WTC11 (cell line): ENCODE measurements at regions not wholly inside any gene's neighbourhood (a gene's known extent, or its start where the extent isn't known, plus 50 kb on each side); places are given as distances from the start of the nearest gene placed in this dataset.

Experiments
- ATAC-seq: fragments of 200-7000 bp; cut with Tn5 transposase; 2 replicates; pipeline ENCODE4 v1.10.0; 2021; ENCODE audit warnings: mild to moderate bottlenecking, moderate library complexity
- CTCF ChIA-PET: fragments of 300-600 bp; sonication (Branson Sonifier 250); formaldehyde crosslinking; loops from one replicate; lab custom pipeline; 2021; ENCODE audit warnings: antibody characterized with exemption; lab: Charles Lee
- POLR2A ChIA-PET: fragments of 350-600 bp; sonication (Branson Sonifier 250); formaldehyde crosslinking; loops from one replicate; lab custom pipeline; 2021; ENCODE audit warnings: antibody characterized with exemption; lab: Charles Lee
- DNase-seq: peaks from one replicate; pipeline ENCODE4 v3.0.0; 2021; ENCODE audit warnings: low spot score
- H3K27ac Mint-ChIP-seq: 2 replicates; pipeline ENCODE4 v1.8.0; 2021; ENCODE audit warnings: mixed read lengths
- H3K27me3 Mint-ChIP-seq: 2 replicates; pipeline ENCODE4 v1.8.0; 2021; ENCODE audit warnings: low read depth, mild to moderate bottlenecking, moderate library complexity, mixed read lengths
- H3K36me3 Mint-ChIP-seq: 2 replicates; pipeline ENCODE4 v1.8.0; 2021; ENCODE audit warnings: mixed read lengths
- H3K4me1 Mint-ChIP-seq: 2 replicates; pipeline ENCODE4 v1.8.0; 2022; ENCODE audit warnings: mixed read lengths
- H3K4me3 Mint-ChIP-seq: 2 replicates; pipeline ENCODE4 v1.8.0; 2021; ENCODE audit warnings: mild to moderate bottlenecking, moderate library complexity, mixed read lengths
- H3K9me3 Mint-ChIP-seq: 2 replicates; pipeline ENCODE4 v1.8.0; 2021; ENCODE audit warnings: mixed read lengths
- AFF4 ChIP-seq: sonication (generic); formaldehyde crosslinking; IDR thresholded peaks from 2 replicates; pipeline ENCODE4 v1.8.1; 2023; ENCODE audit warnings: mild to moderate bottlenecking, missing genetic modification reagents, borderline replicate concordance
- ATF1 ChIP-seq: sonication (generic); formaldehyde crosslinking; IDR thresholded peaks from 2 replicates; pipeline ENCODE4 v1.8.1; 2023; ENCODE audit warnings: mild to moderate bottlenecking, moderate library complexity, missing genetic modification reagents
- ATF2 ChIP-seq: sonication (generic); formaldehyde crosslinking; IDR thresholded peaks from 2 replicates; pipeline ENCODE4 v1.8.1; 2022; ENCODE audit warnings: low read depth, missing genetic modification reagents, borderline replicate concordance
- EMX1 ChIP-seq: fragments of 250-450 bp; sonication (Bioruptor Pico); IDR thresholded peaks from 2 replicates; pipeline ENCODE4 v1.8.0; 2021; ENCODE audit warnings: mild to moderate bottlenecking
- ERG ChIP-seq: fragments of 250-450 bp; sonication (Bioruptor Pico); IDR thresholded peaks from 2 replicates; pipeline ENCODE4 v1.8.0; 2021; ENCODE audit warnings: mild to moderate bottlenecking
- ESRRA ChIP-seq: sonication (generic); formaldehyde crosslinking; IDR thresholded peaks from 2 replicates; pipeline ENCODE4 v1.8.1; 2022; ENCODE audit warnings: mild to moderate bottlenecking, missing genetic modification reagents, borderline replicate concordance
- GABPB1 ChIP-seq: sonication (generic); formaldehyde crosslinking; IDR thresholded peaks from 2 replicates; pipeline ENCODE4 v1.8.1; 2023; ENCODE audit warnings: mild to moderate bottlenecking, missing genetic modification reagents
- GTF2I ChIP-seq: fragments of 250-450 bp; sonication (Bioruptor Pico); conservative IDR thresholded peaks from 2 replicates; pipeline ENCODE4 v1.4.0; 2021; ENCODE audit warnings: mild to moderate bottlenecking
- IRF1 ChIP-seq: sonication (generic); formaldehyde crosslinking; IDR thresholded peaks from 2 replicates; pipeline ENCODE4 v1.8.0; 2023; ENCODE audit warnings: missing genetic modification reagents
- JAZF1 ChIP-seq: fragments of 250-450 bp; sonication (Bioruptor Pico); IDR thresholded peaks from 2 replicates; pipeline ENCODE4 v1.9.0; 2021; ENCODE audit warnings: moderate library complexity, mild to moderate bottlenecking, inconsistent platforms
- KAT7 ChIP-seq: sonication (generic); formaldehyde crosslinking; IDR thresholded peaks from 2 replicates; pipeline ENCODE4 v1.8.1; 2023; ENCODE audit warnings: missing genetic modification reagents, mild to moderate bottlenecking, borderline replicate concordance
- NFATC4 ChIP-seq: fragments of 250-450 bp; sonication (Bioruptor Pico); IDR thresholded peaks from 2 replicates; pipeline ENCODE4 v1.9.0; 2021; ENCODE audit warnings: mild to moderate bottlenecking
- NFYB ChIP-seq: sonication (generic); formaldehyde crosslinking; conservative IDR thresholded peaks from 2 replicates; pipeline ENCODE4 v1.8.0; 2022; ENCODE audit warnings: low read depth, missing genetic modification reagents
- NR1H2 ChIP-seq: sonication (generic); formaldehyde crosslinking; IDR thresholded peaks from 2 replicates; pipeline ENCODE4 v1.9.0; 2021; ENCODE audit warnings: mild to moderate bottlenecking, moderate library complexity, missing genetic modification reagents
- NR3C1 ChIP-seq: sonication (generic); formaldehyde crosslinking; conservative IDR thresholded peaks from 2 replicates; pipeline ENCODE4 v1.8.1; 2023; ENCODE audit warnings: low read depth, mild to moderate bottlenecking, missing genetic modification reagents
- OVOL2 ChIP-seq: fragments of 250-450 bp; sonication (Bioruptor Pico); IDR thresholded peaks from 2 replicates; pipeline ENCODE4 v1.9.0; 2021; ENCODE audit warnings: mild to moderate bottlenecking, borderline replicate concordance
- SMAD3 ChIP-seq: sonication (generic); formaldehyde crosslinking; IDR thresholded peaks from 2 replicates; pipeline ENCODE4 v1.8.0; 2022; ENCODE audit warnings: missing genetic modification reagents, mild to moderate bottlenecking, borderline replicate concordance
- SOX15 ChIP-seq: fragments of 250-450 bp; sonication (Bioruptor Pico); IDR thresholded peaks from 2 replicates; pipeline ENCODE4 v1.9.0; 2021; ENCODE audit warnings: mild to moderate bottlenecking
- SP1 ChIP-seq: sonication (generic); formaldehyde crosslinking; conservative IDR thresholded peaks from 2 replicates; pipeline ENCODE4 v1.8.1; 2022; ENCODE audit warnings: missing genetic modification reagents
- TCF7 ChIP-seq: sonication (generic); formaldehyde crosslinking; IDR thresholded peaks from 2 replicates; pipeline ENCODE4 v1.8.0; 2022; ENCODE audit warnings: mild to moderate bottlenecking, low read depth, missing genetic modification reagents, moderate library complexity
- USF2 ChIP-seq: sonication (generic); formaldehyde crosslinking; IDR thresholded peaks from 2 replicates; pipeline ENCODE4 v1.8.1; 2023; ENCODE audit warnings: mild to moderate bottlenecking, missing genetic modification reagents, moderate library complexity
- ZNF281 ChIP-seq: sonication (generic); formaldehyde crosslinking; IDR thresholded peaks from 2 replicates; pipeline ENCODE4 v1.8.0; 2023; ENCODE audit warnings: mild to moderate bottlenecking, missing genetic modification reagents
- ZNF317 ChIP-seq: sonication (generic); formaldehyde crosslinking; IDR thresholded peaks from 2 replicates; pipeline ENCODE4 v1.8.1; 2023; ENCODE audit warnings: low read depth, mild to moderate bottlenecking, moderate library complexity, missing genetic modification reagents, borderline replicate concordance
- ZNF423 ChIP-seq: fragments of 250-450 bp; sonication (Bioruptor Pico); IDR thresholded peaks from 2 replicates; pipeline ENCODE4 v2.1.2; 2022; ENCODE audit warnings: mild to moderate bottlenecking, moderate library complexity

GRCh38 chr12:71338933-71339332 lies 100.7 kb upstream of the LGR5 start:
- no peak for ATAC-seq
- no peaks in the 10 kb centered on the region; the same call in 1 of the 2 replicates for H3K36me3 Mint-ChIP-seq
- H3K4me3 Mint-ChIP-seq, result no peak overlapping the region
- TF ChIP-seq NFATC4 (CRISPR knock-in tag) (no peak), NR1H2 (CRISPR knock-in tag) (no peak), SMAD3 (CRISPR knock-in tag) (no peak), ATF2 (CRISPR knock-in tag) (no peak), GABPB1 (no peak), AFF4 (CRISPR knock-in tag) (no peak), ATF1 (CRISPR knock-in tag) (no peak), USF2 (no peak), ESRRA (CRISPR knock-in tag) (no peak), KAT7 (no peak), GTF2I (CRISPR knock-in tag) (no peak), ZNF317 (CRISPR knock-in tag) (no peak), ERG (CRISPR knock-in tag) (no peak), SP1 (CRISPR knock-in tag) (no peak)
- TF ChIP-seq, all 79 proteins: peak for 0
- H3K4me1 Mint-ChIP-seq, result peaks cover 8% of the 10 kb centered on the region
- ChIA-PET CTCF (no interaction called here), POLR2A (no interaction called here)
- no peak overlapping the region for H3K27ac Mint-ChIP-seq
- DNase-seq, result no peak
- H3K27me3 Mint-ChIP-seq, result no peaks in the 10 kb centered on the region
- peaks cover 39% of the 10 kb centered on the region for H3K9me3 Mint-ChIP-seq

- DNase-seq, result no peak
- no peak for ATAC-seq
- POLR2A ChIA-PET, result no interaction called here
- TF ChIP-seq TCF7 (CRISPR knock-in tag) (no peak), NR3C1 (no peak), IRF1 (CRISPR knock-in tag) (no peak), NFYB (no peak), SMAD3 (CRISPR knock-in tag) (no peak), JAZF1 (no peak), EMX1 (CRISPR knock-in tag) (no peak), ATF1 (CRISPR knock-in tag) (no peak), ZNF281 (CRISPR knock-in tag) (no peak), OVOL2 (no peak), ATF2 (CRISPR knock-in tag) (no peak), SP1 (CRISPR knock-in tag) (no peak), SOX15 (no peak), ZNF423 (no peak)
- Mint-ChIP-seq H3K4me3 (no peak overlapping the region), H3K4me1 (no peaks in the 10 kb centered on the region), H3K27ac (no peak overlapping the region), H3K9me3 (peaks cover 25% of the 10 kb centered on the region), H3K27me3 (no peaks in the 10 kb centered on the region), H3K36me3 (no peaks in the 10 kb centered on the region; the same call in 1 of the 2 replicates)
- CTCF ChIA-PET, result no interaction called here
Observed at GRCh38 chr12:71335963-71336257, 103.7 kb upstream of the LGR5 start.
